Activated naive CD8-positive, alpha-beta T cell treated with anti-CD3 and anti-CD28 coated beads, Interleukin-2, amount 10 ng/mL, durations not matched to agents 7 days and 5 days (primary cell): ENCODE measurements at regions not wholly inside any gene's neighbourhood (a gene's known extent, or its start where the extent isn't known, plus 50 kb on each side); places are given as distances from the start of the nearest gene placed in this dataset.

Source experiments
- ATAC-seq: fragments of 150-1000 bp; cut with Tn5 transposase; one replicate; pipeline ENCODE4 v1.10.0; 2021; ENCODE audit warnings: low read depth, moderate library complexity
- POLR2A ChIA-PET: fragments of 350-600 bp; sonication (Branson Sonifier 250); formaldehyde crosslinking; loops from one replicate; lab custom pipeline; 2021; ENCODE audit warnings: antibody characterized with exemption; lab: Charles Lee
- DNase-seq: peaks from one replicate; pipeline ENCODE4 v3.0.0; 2021
- H3K27ac Mint-ChIP-seq: one replicate; pipeline ENCODE4 v1.8.0; 2022; ENCODE audit warnings: mild to moderate bottlenecking, mixed read lengths
- H3K27me3 Mint-ChIP-seq: one replicate; pipeline ENCODE4 v1.8.0; 2022; ENCODE audit warnings: mild to moderate bottlenecking, moderate library complexity, mixed read lengths
- H3K36me3 Mint-ChIP-seq: one replicate; pipeline ENCODE4 v1.8.0; 2021; ENCODE audit warnings: mild to moderate bottlenecking, mixed read lengths
- H3K4me1 Mint-ChIP-seq: one replicate; pipeline ENCODE4 v1.8.0; 2021; ENCODE audit warnings: mixed read lengths
- H3K4me3 Mint-ChIP-seq: one replicate; pipeline ENCODE4 v1.8.0; 2022; ENCODE audit warnings: mild to moderate bottlenecking, moderate library complexity, mixed read lengths
- H3K9me3 Mint-ChIP-seq: one replicate; pipeline ENCODE4 v1.8.0; 2021; ENCODE audit warnings: mixed read lengths

DNA sequence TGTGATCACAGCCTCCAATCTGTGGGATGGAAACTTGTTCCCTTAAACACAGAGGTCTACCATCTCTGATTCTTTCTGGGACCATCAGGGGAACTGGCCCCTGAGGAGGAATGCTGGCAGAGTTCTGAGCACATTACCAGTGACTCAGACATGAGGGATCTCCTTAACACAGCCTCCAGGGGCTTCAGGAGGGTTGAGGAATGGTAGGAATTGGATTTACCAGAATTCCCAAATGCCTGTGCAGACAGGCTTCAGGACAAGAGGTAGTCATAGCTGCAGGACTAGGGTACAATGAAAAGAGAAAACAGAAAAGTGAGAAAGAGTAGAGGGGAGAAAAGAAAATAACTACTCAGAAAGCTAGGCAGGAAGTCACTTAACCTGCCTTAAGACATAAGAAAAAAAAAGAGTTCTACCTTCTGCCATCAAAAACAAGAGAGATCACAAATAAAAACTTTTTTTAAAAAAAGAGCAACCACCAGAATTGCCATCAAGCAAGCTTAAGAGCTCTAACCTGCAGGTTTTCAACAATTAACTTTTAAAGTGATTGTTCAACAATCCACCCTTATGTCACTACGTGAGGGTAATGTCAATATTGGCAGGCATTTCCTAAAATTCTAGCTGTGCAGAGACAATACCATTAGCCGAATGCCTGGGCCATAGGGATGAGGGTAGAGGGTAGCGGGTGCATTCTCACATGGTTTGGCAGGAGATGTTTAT lies 524.4 kb downstream of the BCL11A start:
- no peak for ATAC-seq
- no peak overlapping the region for H3K27ac Mint-ChIP-seq
- DNase-seq = no peak
- no peaks in the 10 kb centered on the region for H3K36me3 Mint-ChIP-seq
- H3K27me3 Mint-ChIP-seq = no peaks in the 10 kb centered on the region
- no peaks in the 10 kb centered on the region for H3K4me1 Mint-ChIP-seq
- H3K9me3 Mint-ChIP-seq = peaks cover 4% of the 10 kb centered on the region
- H3K4me3 Mint-ChIP-seq = no peak overlapping the region
- POLR2A ChIA-PET = no interaction called here

DNA sequence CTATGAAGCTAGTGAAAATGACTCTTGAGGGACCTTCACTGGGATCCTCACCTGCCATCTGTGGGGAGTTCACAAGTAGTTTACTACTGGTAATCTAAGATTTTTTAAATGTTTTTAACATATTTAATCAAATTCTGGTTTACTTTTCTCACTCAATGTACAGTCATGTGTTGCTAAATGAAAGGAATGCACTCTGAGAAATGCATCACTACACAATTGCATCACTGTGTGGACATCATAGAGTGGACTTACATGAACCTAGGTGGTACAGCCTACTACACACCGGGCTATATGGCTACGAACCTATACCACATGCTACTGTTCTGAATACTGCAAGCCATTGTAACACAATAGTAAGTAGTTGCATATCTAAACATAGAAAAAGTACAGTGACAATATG lies 528.0 kb downstream of the BCL11A start:
- no peak for ATAC-seq
- POLR2A ChIA-PET = no interaction called here
- H3K27ac Mint-ChIP-seq = no peak overlapping the region
- H3K36me3 Mint-ChIP-seq = no peaks in the 10 kb centered on the region
- H3K4me1 Mint-ChIP-seq = no peaks in the 10 kb centered on the region
- no peak overlapping the region for H3K4me3 Mint-ChIP-seq
- peaks cover 1% of the 10 kb centered on the region for H3K9me3 Mint-ChIP-seq
- no peak for DNase-seq
- peaks cover 2% of the 10 kb centered on the region for H3K27me3 Mint-ChIP-seq

- no peaks in the 10 kb centered on the region for H3K4me1 Mint-ChIP-seq
- POLR2A ChIA-PET = no interaction called here
- H3K27ac Mint-ChIP-seq = no peak overlapping the region
- peaks cover 4% of the 10 kb centered on the region for H3K9me3 Mint-ChIP-seq
- ATAC-seq (no peak), DNase-seq (no peak)
- H3K36me3 Mint-ChIP-seq = no peaks in the 10 kb centered on the region
- H3K4me3 Mint-ChIP-seq = no peak overlapping the region
- H3K27me3 Mint-ChIP-seq = peaks cover 7% of the 10 kb centered on the region
Observed at GRCh38 chr2:60023256-60023985, 530.0 kb downstream of the BCL11A start.

DNA sequence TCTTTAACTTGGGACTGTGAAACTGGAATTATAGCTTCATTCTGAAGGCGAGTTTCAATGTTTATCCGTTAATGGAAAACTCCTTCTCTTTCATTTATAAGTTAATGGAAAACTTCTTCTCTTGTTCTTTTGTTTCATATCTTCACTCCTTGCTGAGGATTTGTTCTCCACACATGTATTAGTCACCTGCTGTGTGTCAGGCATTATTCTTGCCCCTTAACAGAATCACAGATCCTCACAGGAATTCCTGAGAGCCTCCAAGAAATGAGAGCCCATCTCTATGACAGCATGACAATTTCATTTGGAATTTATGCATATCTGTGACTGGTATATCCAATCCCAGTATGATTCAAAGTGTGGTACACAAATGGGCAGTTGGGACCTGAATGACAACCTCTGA lies 545.8 kb downstream of the BCL11A start:
- H3K9me3 Mint-ChIP-seq = no peaks in the 10 kb centered on the region
- DNase-seq (no peak), ATAC-seq (no peak)
- H3K36me3 Mint-ChIP-seq = no peaks in the 10 kb centered on the region
- H3K27me3 Mint-ChIP-seq = peaks cover 3% of the 10 kb centered on the region
- H3K4me1 Mint-ChIP-seq = no peaks in the 10 kb centered on the region
- H3K27ac Mint-ChIP-seq = no peak overlapping the region
- POLR2A ChIA-PET = no interaction called here
- H3K4me3 Mint-ChIP-seq = no peak overlapping the region

- Mint-ChIP-seq H3K4me3 (no peak overlapping the region), H3K9me3 (no peaks in the 10 kb centered on the region), H3K36me3 (no peaks in the 10 kb centered on the region), H3K27me3 (peaks cover 3% of the 10 kb centered on the region), H3K4me1 (no peaks in the 10 kb centered on the region), H3K27ac (no peak overlapping the region)
- POLR2A ChIA-PET = no interaction called here
- ATAC-seq (no peak), DNase-seq (no peak)
Observed at GRCh38 chr2:60003076-60003475, 550.4 kb downstream of the BCL11A start.

GRCh38 chr2:60002183-60002867 lies 551.1 kb downstream of the BCL11A start:
- ATAC-seq = no peak
- H3K27ac Mint-ChIP-seq = no peak overlapping the region
- H3K36me3 Mint-ChIP-seq = no peaks in the 10 kb centered on the region

DNA sequence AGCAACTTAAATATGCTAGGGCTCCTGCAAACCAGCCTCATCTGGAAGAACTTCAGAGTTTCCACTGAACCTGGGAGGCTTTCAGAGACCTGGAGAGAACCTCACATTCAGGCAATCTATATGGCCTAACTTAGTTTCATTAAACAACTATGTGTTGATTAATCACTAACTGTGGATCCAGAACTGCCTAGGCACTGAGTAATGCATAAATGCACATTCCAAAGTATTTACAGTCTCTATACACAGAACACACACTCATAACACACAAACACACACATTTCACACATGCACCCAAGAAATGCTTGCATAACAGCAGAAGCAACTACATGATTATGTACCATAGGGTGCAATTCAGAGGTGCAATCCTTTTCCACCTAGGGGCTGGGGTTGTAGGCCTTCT lies 552.8 kb downstream of the BCL11A start:
- H3K27ac Mint-ChIP-seq = no peak overlapping the region
- H3K9me3 Mint-ChIP-seq = no peaks in the 10 kb centered on the region
- H3K27me3 Mint-ChIP-seq = peaks cover 6% of the 10 kb centered on the region
- no peaks in the 10 kb centered on the region for H3K36me3 Mint-ChIP-seq
- POLR2A ChIA-PET = no interaction called here
- ATAC-seq (no peak), DNase-seq (no peak)
- H3K4me3 Mint-ChIP-seq = no peak overlapping the region
- no peaks in the 10 kb centered on the region for H3K4me1 Mint-ChIP-seq

More at GRCh38 chr2:60002183-60002867, 551.1 kb downstream of the BCL11A start:
- H3K9me3 Mint-ChIP-seq = no peaks in the 10 kb centered on the region
- POLR2A ChIA-PET = no interaction called here
- H3K4me1 Mint-ChIP-seq = no peaks in the 10 kb centered on the region
- no peak overlapping the region for H3K4me3 Mint-ChIP-seq
- H3K27me3 Mint-ChIP-seq = peaks cover 6% of the 10 kb centered on the region
- no peak for DNase-seq

DNA sequence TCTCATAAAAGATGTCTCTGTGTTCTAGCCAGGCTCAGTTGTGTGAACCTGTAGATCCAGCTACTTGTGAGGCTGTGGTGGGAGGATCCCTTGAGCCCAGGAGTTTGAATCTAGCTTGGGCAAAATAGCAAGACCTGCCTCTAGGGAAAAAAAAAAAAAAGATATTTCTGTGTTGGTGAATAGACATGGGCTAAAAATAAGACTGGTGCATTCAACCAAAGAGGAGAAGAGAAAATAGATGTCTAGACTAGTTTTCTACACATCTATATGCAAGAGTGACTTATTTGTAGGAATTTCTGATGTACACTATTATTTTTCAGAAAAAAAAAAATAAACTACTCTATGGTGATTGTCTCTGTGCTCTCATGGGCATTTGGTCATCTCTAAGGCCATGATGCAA lies 555.1 kb downstream of the BCL11A start:
- no peak for ATAC-seq
- DNase-seq = no peak
- H3K27ac Mint-ChIP-seq = no peak overlapping the region
- peaks cover 3% of the 10 kb centered on the region for H3K27me3 Mint-ChIP-seq
- H3K36me3 Mint-ChIP-seq = no peaks in the 10 kb centered on the region
- H3K9me3 Mint-ChIP-seq = no peaks in the 10 kb centered on the region
- H3K4me1 Mint-ChIP-seq = no peaks in the 10 kb centered on the region
- H3K4me3 Mint-ChIP-seq = no peak overlapping the region
- POLR2A ChIA-PET = no interaction called here

- no peaks in the 10 kb centered on the region for H3K9me3 Mint-ChIP-seq
- no peak for DNase-seq
- H3K27me3 Mint-ChIP-seq = peaks cover 3% of the 10 kb centered on the region
- POLR2A ChIA-PET = no interaction called here
- no peak overlapping the region for H3K4me3 Mint-ChIP-seq
- ATAC-seq = no peak
- H3K27ac Mint-ChIP-seq = no peak overlapping the region
- no peaks in the 10 kb centered on the region for H3K36me3 Mint-ChIP-seq
- no peaks in the 10 kb centered on the region for H3K4me1 Mint-ChIP-seq
Observed at GRCh38 chr2:59997371-59997770, 556.1 kb downstream of the BCL11A start.

DNA sequence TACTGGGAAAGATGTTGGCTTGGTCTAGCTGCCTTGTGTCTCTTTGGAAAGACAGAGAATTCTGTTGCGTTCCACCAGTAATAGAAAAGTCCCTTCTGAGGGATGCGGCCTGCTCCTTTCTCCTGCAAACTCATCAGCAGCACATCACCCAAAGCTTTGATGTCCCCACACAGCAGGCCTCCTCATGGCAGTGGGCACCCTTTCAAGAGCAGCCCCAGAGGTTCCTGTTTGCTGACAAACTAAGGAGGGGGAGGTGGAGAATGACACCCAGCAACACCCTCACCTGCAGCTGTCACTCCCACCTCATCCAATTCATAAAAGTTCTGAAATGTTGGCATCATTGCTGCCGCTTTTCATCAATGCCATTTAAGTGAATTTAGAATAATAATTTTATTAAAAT lies 556.6 kb downstream of the BCL11A start:
- POLR2A ChIA-PET = no interaction called here
- Mint-ChIP-seq H3K4me1 (no peaks in the 10 kb centered on the region), H3K27me3 (peaks cover 3% of the 10 kb centered on the region), H3K9me3 (no peaks in the 10 kb centered on the region), H3K27ac (no peak overlapping the region), H3K4me3 (no peak overlapping the region), H3K36me3 (no peaks in the 10 kb centered on the region)
- ATAC-seq (no peak), DNase-seq (no peak)

DNA sequence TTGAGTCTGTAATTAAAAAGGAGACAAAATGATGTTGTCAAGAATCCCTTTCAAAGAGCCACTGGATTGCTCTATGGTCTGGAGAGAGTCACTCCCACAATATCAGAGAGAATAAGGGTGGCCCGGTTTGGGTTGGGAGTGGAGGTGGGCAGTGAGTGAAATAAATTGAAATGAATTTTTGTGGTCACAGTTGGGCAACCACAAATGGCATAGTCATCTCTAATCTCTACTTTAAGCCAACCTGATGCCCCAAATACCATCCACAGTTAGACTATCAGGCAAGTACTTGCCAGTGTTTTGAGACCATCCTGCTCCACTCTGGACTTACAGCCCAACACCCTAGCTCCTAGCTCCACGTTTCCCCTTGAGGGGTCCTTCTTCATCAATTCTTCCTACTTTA lies 559.7 kb downstream of the BCL11A start:
- no peaks in the 10 kb centered on the region for H3K9me3 Mint-ChIP-seq
- H3K36me3 Mint-ChIP-seq = no peaks in the 10 kb centered on the region
- POLR2A ChIA-PET = no interaction called here
- no peak overlapping the region for H3K27ac Mint-ChIP-seq
- no peak for DNase-seq
- no peak for ATAC-seq
- no peak overlapping the region for H3K4me3 Mint-ChIP-seq
- H3K4me1 Mint-ChIP-seq = no peaks in the 10 kb centered on the region
- peaks cover 3% of the 10 kb centered on the region for H3K27me3 Mint-ChIP-seq

DNA sequence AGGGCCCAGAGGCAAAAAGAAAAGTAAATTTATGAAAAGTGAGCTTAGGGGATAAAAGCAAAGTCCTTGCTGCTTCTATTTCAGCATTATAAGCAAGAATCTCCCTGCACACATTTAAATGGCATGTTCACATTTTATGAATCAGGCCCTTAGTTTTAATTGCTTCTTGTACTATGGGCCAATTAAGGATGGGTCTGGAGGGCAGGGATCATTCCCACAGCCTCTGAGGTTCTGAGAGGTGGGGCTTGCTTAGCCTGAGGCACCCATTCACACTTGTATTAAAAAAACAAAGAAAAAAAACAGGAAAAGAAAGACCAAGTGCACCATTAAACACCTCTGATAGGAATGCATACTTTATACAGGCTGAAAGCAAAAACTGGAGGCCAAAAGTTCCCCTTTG lies 565.1 kb downstream of the BCL11A start:
- no peaks in the 10 kb centered on the region for H3K4me1 Mint-ChIP-seq
- no peaks in the 10 kb centered on the region for H3K9me3 Mint-ChIP-seq
- no peaks in the 10 kb centered on the region for H3K36me3 Mint-ChIP-seq
- DNase-seq (no peak), ATAC-seq (no peak)
- no peak overlapping the region for H3K4me3 Mint-ChIP-seq
- POLR2A ChIA-PET = no interaction called here
- H3K27me3 Mint-ChIP-seq = no peaks in the 10 kb centered on the region
- no peak overlapping the region for H3K27ac Mint-ChIP-seq

- POLR2A ChIA-PET = no interaction called here
- DNase-seq (no peak), ATAC-seq (no peak)
- no peaks in the 10 kb centered on the region for H3K4me1 Mint-ChIP-seq
- H3K4me3 Mint-ChIP-seq = no peak overlapping the region
- no peaks in the 10 kb centered on the region for H3K9me3 Mint-ChIP-seq
- no peaks in the 10 kb centered on the region for H3K27me3 Mint-ChIP-seq
- H3K36me3 Mint-ChIP-seq = no peaks in the 10 kb centered on the region
- no peak overlapping the region for H3K27ac Mint-ChIP-seq
Observed at GRCh38 chr2:59986511-59986910, 566.9 kb downstream of the BCL11A start.

- Mint-ChIP-seq H3K27me3 (no peaks in the 10 kb centered on the region), H3K27ac (no peak overlapping the region), H3K9me3 (no peaks in the 10 kb centered on the region), H3K4me1 (no peaks in the 10 kb centered on the region), H3K36me3 (no peaks in the 10 kb centered on the region), H3K4me3 (no peak overlapping the region)
- POLR2A ChIA-PET = no interaction called here
- ATAC-seq = no peak
- DNase-seq = no peak
Observed at GRCh38 chr2:59985923-59986322, 567.5 kb downstream of the BCL11A start.
